ENCODE measurements at regions not wholly inside any gene's neighbourhood (a gene's known extent, or its start where the extent isn't known, plus 50 kb on each side); places are given as distances from the start of the nearest gene placed in this dataset.
A peak's percentile ranks its signal among the peaks of the same experiment; 100 is the strongest.

- no peak for DNase-seq (ENCODE audit: low spot score)
These were observed 161.7 kb upstream of the UBE2E1 start for GRCh38 chr3:23644099-23644498.

- DNase-seq (ENCODE audit: low spot score) = no peak
These were observed 161.1 kb upstream of the UBE2E1 start for GRCh38 chr3:23644676-23645075.

GRCh38 chr3:23645533-23646183, 160.1 kb upstream of the UBE2E1 start:
- no peak for DNase-seq (ENCODE audit: low spot score)

GRCh38 chr3:23646184-23646920, 159.4 kb upstream of the UBE2E1 start:
- no peak for DNase-seq (ENCODE audit: low spot score)

- DNase-seq (ENCODE audit: low spot score) = no peak
These were observed 158.0 kb upstream of the UBE2E1 start for GRCh38 chr3:23647706-23648258.

- peak; percentile 15 for DNase-seq (ENCODE audit: low spot score)
These were observed 157.3 kb upstream of the UBE2E1 start for GRCh38 chr3:23648326-23648995.

GRCh38 chr3:23648996-23649395, 156.8 kb upstream of the UBE2E1 start:
- DNase-seq (ENCODE audit: low spot score) = no peak

GRCh38 chr3:23649448-23649847, 156.3 kb upstream of the UBE2E1 start:
- no peak for DNase-seq (ENCODE audit: low spot score)

GRCh38 chr3:23650371-23651140, 155.2 kb upstream of the UBE2E1 start:
- no peak for DNase-seq (ENCODE audit: low spot score)

GRCh38 chr3:23653647-23654525, 151.9 kb upstream of the UBE2E1 start:
- DNase-seq (ENCODE audit: low spot score) = no peak

- DNase-seq (ENCODE audit: low spot score) = no peak
These were observed 151.2 kb upstream of the UBE2E1 start for GRCh38 chr3:23654571-23654970.

GRCh38 chr3:23655749-23656148, 150.0 kb upstream of the UBE2E1 start:
- DNase-seq (ENCODE audit: low spot score) = no peak

GRCh38 chr3:23656199-23656598, 149.6 kb upstream of the UBE2E1 start:
- no peak for DNase-seq (ENCODE audit: low spot score)

GRCh38 chr3:23656821-23657220, 148.9 kb upstream of the UBE2E1 start:
- DNase-seq (ENCODE audit: low spot score) = no peak

- no peak for DNase-seq (ENCODE audit: low spot score)
These were observed 148.1 kb upstream of the UBE2E1 start for GRCh38 chr3:23657647-23658046.

GRCh38 chr3:23659274-23659673, 146.5 kb upstream of the UBE2E1 start:
- no peak for DNase-seq (ENCODE audit: low spot score)

- DNase-seq (ENCODE audit: low spot score) = no peak
These were observed 145.8 kb upstream of the UBE2E1 start for GRCh38 chr3:23659840-23660430.

- no peak for DNase-seq (ENCODE audit: low spot score)
These were observed 143.6 kb upstream of the UBE2E1 start for GRCh38 chr3:23662079-23662617.

- no peak for DNase-seq (ENCODE audit: low spot score)
These were observed 142.5 kb upstream of the UBE2E1 start for GRCh38 chr3:23663246-23663645.

- no peak for DNase-seq (ENCODE audit: low spot score)
These were observed 142.0 kb upstream of the UBE2E1 start for GRCh38 chr3:23663661-23664186.

Data from HT-29 (cell line).